ENCODE measurements at regions not wholly inside any gene's neighbourhood (a gene's known extent, or its start where the extent isn't known, plus 50 kb on each side); places are given as distances from the start of the nearest gene placed in this dataset.

- ATAC-seq (ENCODE audit: low read depth) = no peak
- Mint-ChIP-seq H3K36me3 (peaks cover 6% of the 10 kb centered on the region), H3K9me3 (no peaks in the 10 kb centered on the region), H3K27me3 (no peaks in the 10 kb centered on the region), H3K4me3 (no peak overlapping the region), H3K4me1 (peaks cover 11% of the 10 kb centered on the region), H3K27ac (no peak overlapping the region)
- POLR2A ChIA-PET = no interaction called here
- DNase-seq = no peak
Measured at GRCh38 chr12:89166525-89166934, 185.8 kb downstream of the DUSP6 start.

- ATAC-seq (ENCODE audit: low read depth) (no peak), DNase-seq (no peak)
- Mint-ChIP-seq H3K4me3 (no peak overlapping the region), H3K4me1 (peaks cover 11% of the 10 kb centered on the region), H3K27me3 (no peaks in the 10 kb centered on the region), H3K27ac (no peak overlapping the region), H3K36me3 (peaks cover 4% of the 10 kb centered on the region), H3K9me3 (no peaks in the 10 kb centered on the region)
- POLR2A ChIA-PET = no interaction called here
Measured at GRCh38 chr12:89166121-89166520, 186.2 kb downstream of the DUSP6 start.

DNA sequence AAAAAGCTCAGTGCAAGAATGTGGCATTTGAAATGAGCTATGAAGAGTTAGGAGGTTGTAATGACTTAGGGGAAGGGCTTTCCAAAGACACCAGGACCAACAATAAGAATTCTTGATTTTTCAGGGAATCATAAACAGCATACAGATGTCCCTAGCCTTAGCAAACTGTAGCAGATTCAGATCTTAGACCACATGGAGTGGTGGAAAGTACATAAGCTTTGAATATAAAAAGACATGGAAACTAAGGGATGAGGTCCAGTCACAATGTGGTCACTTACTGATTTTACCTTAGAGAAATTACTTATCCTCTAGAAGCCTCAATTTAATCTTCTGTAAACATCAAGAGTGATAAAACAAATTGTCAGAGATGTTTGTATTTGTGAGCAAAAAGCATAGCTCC, 186.6 kb downstream of the DUSP6 start:
- Mint-ChIP-seq H3K4me3 (no peak overlapping the region), H3K36me3 (peaks cover 4% of the 10 kb centered on the region), H3K4me1 (peaks cover 11% of the 10 kb centered on the region), H3K27me3 (no peaks in the 10 kb centered on the region), H3K9me3 (no peaks in the 10 kb centered on the region), H3K27ac (no peak overlapping the region)
- DNase-seq = no peak
- no peak for ATAC-seq (ENCODE audit: low read depth)
- POLR2A ChIA-PET = no interaction called here

DNA sequence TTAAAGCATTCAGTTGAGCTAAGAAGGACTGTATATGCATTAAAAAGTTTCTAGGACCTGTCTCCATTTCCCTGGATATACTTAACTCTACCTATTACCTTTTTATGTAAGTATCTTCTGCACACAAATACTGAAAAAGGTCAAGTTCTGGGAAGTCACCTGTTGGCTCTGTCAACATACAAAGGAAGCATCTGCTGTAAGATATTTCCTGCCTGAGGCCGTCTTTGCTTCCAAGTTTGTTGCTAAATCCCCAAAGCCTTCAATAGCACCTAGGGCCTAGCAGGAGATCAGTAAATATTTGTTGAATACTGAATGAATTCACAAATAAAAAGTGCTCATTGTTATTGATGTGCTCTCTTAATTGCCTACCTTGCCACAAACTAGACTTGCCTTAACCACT, 188.4 kb downstream of the DUSP6 start:
- DNase-seq (no peak), ATAC-seq (ENCODE audit: low read depth) (no peak)
- no peak overlapping the region for H3K27ac Mint-ChIP-seq
- no peaks in the 10 kb centered on the region for H3K9me3 Mint-ChIP-seq
- peaks cover 4% of the 10 kb centered on the region for H3K36me3 Mint-ChIP-seq
- no peaks in the 10 kb centered on the region for H3K27me3 Mint-ChIP-seq
- H3K4me1 Mint-ChIP-seq = peaks cover 11% of the 10 kb centered on the region
- H3K4me3 Mint-ChIP-seq = no peak overlapping the region
- POLR2A ChIA-PET = interaction anchor here (0.9 kb wide), 1 partner anchor 58 kb away, joined by 3 read pairs; no protein-coding TSS in a partner anchor

- no peak overlapping the region for H3K27ac Mint-ChIP-seq
- no peak overlapping the region for H3K4me3 Mint-ChIP-seq
- no peaks in the 10 kb centered on the region for H3K27me3 Mint-ChIP-seq
- peaks cover under 1% of the 10 kb centered on the region for H3K36me3 Mint-ChIP-seq
- ATAC-seq (ENCODE audit: low read depth) = peak; percentile 82
- POLR2A ChIA-PET = interaction anchor here (0.6 kb wide), 1 partner anchor 189 kb away, joined by 3 read pairs; no protein-coding TSS in a partner anchor
- H3K9me3 Mint-ChIP-seq = no peaks in the 10 kb centered on the region
- H3K4me1 Mint-ChIP-seq = peaks cover 10% of the 10 kb centered on the region
- no peak for DNase-seq
Measured at GRCh38 chr12:89162589-89163261, 189.6 kb downstream of the DUSP6 start.

DNA sequence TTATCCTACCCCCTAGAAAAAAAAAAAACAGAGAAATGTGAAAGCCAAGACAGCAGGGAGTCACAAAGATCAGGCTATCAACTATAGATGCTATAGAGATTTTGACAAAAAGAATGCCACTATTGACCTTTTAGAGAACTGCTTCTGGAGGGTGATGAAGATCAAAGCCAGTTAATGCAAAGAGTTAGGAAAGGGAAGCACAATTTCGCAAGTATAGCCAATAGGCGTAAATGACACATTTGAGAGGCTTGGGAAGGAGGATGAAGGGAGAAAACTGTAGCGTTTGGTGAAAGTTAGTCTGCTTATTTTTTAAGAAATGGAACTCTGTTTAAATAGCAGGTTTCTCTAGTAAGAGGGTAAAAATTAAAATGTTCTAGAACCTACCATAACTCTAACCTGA, 190.7 kb downstream of the DUSP6 start:
- no peaks in the 10 kb centered on the region for H3K27me3 Mint-ChIP-seq
- peaks cover 19% of the 10 kb centered on the region for H3K4me1 Mint-ChIP-seq
- H3K4me3 Mint-ChIP-seq = no peak overlapping the region
- DNase-seq = no peak
- no peak overlapping the region for H3K27ac Mint-ChIP-seq
- ATAC-seq (ENCODE audit: low read depth) = no peak
- H3K9me3 Mint-ChIP-seq = no peaks in the 10 kb centered on the region
- POLR2A ChIA-PET = no interaction called here
- peaks cover 7% of the 10 kb centered on the region for H3K36me3 Mint-ChIP-seq

GRCh38 chr12:89160716-89161123, 191.6 kb downstream of the DUSP6 start:
- POLR2A ChIA-PET = no interaction called here
- H3K27me3 Mint-ChIP-seq = no peaks in the 10 kb centered on the region
- DNase-seq (no peak), ATAC-seq (ENCODE audit: low read depth) (no peak)
- peaks cover 8% of the 10 kb centered on the region for H3K36me3 Mint-ChIP-seq
- H3K4me3 Mint-ChIP-seq = no peak overlapping the region
- peaks cover 23% of the 10 kb centered on the region for H3K4me1 Mint-ChIP-seq
- H3K27ac Mint-ChIP-seq = no peak overlapping the region
- no peaks in the 10 kb centered on the region for H3K9me3 Mint-ChIP-seq

DNA sequence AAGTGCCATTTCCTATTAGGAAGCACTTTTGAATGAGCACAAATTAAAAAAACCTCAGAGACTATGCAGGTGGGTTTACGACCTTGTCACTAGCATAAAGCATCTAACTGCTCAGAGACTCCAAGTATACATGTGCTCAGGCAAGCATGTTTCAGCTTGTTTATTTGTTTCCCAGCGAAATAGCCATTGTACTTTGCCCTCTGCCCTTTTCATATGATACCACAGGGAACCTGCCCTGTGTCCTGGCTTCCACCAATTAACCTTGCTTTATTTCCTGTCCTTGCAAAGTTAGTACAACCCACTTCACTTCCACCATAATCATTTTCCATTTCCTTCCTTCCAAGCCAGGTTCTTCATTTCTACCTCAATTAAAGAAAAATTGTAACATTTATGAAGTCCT, 194.9 kb downstream of the DUSP6 start:
- DNase-seq = no peak
- Mint-ChIP-seq H3K27me3 (no peaks in the 10 kb centered on the region), H3K4me3 (no peak overlapping the region), H3K27ac (no peak overlapping the region), H3K9me3 (peaks cover 4% of the 10 kb centered on the region), H3K36me3 (peaks cover 18% of the 10 kb centered on the region), H3K4me1 (peaks cover 22% of the 10 kb centered on the region)
- POLR2A ChIA-PET = interaction anchor here (1.8 kb wide), 1 partner anchor 195 kb away, joined by 6 read pairs; the partner anchor contains the start of gene DUSP6
- no peak for ATAC-seq (ENCODE audit: low read depth)

- DNase-seq (no peak), ATAC-seq (ENCODE audit: low read depth) (no peak)
- Mint-ChIP-seq H3K27ac (peak overlapping the region; percentile 4), H3K9me3 (peaks cover 4% of the 10 kb centered on the region), H3K4me3 (peak overlapping the region; percentile 11), H3K27me3 (no peaks in the 10 kb centered on the region), H3K36me3 (peaks cover 18% of the 10 kb centered on the region), H3K4me1 (peaks cover 22% of the 10 kb centered on the region)
- POLR2A ChIA-PET = interaction anchor here (1.8 kb wide), 1 partner anchor 195 kb away, joined by 6 read pairs; the partner anchor contains the start of gene DUSP6
Measured at GRCh38 chr12:89156862-89157262, 195.4 kb downstream of the DUSP6 start.

DNA sequence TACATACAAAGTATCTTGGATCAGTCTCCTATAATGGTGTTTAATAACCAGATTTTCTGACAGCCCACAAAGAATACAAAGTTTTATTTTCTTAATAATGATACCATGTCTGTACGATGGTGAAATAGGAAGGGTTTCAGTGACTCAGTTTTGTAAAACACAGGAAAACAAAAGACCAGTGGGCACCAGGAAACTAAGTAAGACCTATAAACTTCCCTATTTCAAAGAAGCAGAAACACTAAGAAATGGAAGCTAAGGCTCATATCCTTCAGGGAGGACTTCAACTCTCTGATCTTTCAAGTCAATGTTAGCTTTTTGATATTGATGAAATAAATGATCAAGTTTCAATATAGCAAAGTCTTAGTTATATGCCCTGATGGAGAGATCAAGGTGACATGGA, 196.0 kb downstream of the DUSP6 start:
- ATAC-seq (ENCODE audit: low read depth) = no peak
- H3K4me1 Mint-ChIP-seq = peaks cover 22% of the 10 kb centered on the region
- DNase-seq = no peak
- H3K27me3 Mint-ChIP-seq = no peaks in the 10 kb centered on the region
- POLR2A ChIA-PET = interaction anchor here (1.8 kb wide), 1 partner anchor 196 kb away, joined by 6 read pairs; the partner anchor contains the start of gene DUSP6
- H3K36me3 Mint-ChIP-seq = peaks cover 18% of the 10 kb centered on the region
- H3K4me3 Mint-ChIP-seq = no peak overlapping the region
- H3K27ac Mint-ChIP-seq = peak overlapping the region; percentile 4
- H3K9me3 Mint-ChIP-seq = peaks cover 4% of the 10 kb centered on the region

DNA sequence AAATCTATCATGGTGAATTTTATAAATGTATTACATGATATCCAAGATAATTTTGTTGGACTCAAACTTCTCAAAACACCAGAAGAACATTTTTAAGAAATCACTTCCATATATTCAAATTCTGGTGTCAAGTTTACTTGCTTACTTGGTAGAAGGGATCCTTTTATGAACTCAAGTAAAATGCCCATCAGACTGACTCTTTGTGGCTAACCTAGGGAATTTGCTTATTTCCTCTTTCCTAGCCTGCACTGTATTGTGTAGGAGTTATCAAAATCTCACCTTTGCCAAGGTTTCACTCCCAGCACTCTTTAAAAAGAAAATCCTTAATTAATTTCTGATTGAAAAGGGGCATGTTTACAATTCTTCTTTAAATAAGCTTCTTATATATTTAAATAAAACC, 196.5 kb downstream of the DUSP6 start:
- Mint-ChIP-seq H3K9me3 (peaks cover 8% of the 10 kb centered on the region), H3K27ac (peak overlapping the region; percentile 32), H3K4me1 (peaks cover 22% of the 10 kb centered on the region), H3K27me3 (no peaks in the 10 kb centered on the region), H3K4me3 (no peak overlapping the region), H3K36me3 (peaks cover 22% of the 10 kb centered on the region)
- ATAC-seq (ENCODE audit: low read depth) (no peak), DNase-seq (no peak)
- POLR2A ChIA-PET = interaction anchor here (1.8 kb wide), 1 partner anchor 196 kb away, joined by 6 read pairs; the partner anchor contains the start of gene DUSP6

- H3K36me3 Mint-ChIP-seq = peaks cover 26% of the 10 kb centered on the region
- peaks cover 8% of the 10 kb centered on the region for H3K9me3 Mint-ChIP-seq
- POLR2A ChIA-PET = no interaction called here
- H3K27me3 Mint-ChIP-seq = no peaks in the 10 kb centered on the region
- DNase-seq (no peak), ATAC-seq (ENCODE audit: low read depth) (no peak)
- H3K4me1 Mint-ChIP-seq = peaks cover 22% of the 10 kb centered on the region
- no peak overlapping the region for H3K4me3 Mint-ChIP-seq
- H3K27ac Mint-ChIP-seq = no peak overlapping the region
Measured at GRCh38 chr12:89154743-89155499, 197.4 kb downstream of the DUSP6 start.

DNA sequence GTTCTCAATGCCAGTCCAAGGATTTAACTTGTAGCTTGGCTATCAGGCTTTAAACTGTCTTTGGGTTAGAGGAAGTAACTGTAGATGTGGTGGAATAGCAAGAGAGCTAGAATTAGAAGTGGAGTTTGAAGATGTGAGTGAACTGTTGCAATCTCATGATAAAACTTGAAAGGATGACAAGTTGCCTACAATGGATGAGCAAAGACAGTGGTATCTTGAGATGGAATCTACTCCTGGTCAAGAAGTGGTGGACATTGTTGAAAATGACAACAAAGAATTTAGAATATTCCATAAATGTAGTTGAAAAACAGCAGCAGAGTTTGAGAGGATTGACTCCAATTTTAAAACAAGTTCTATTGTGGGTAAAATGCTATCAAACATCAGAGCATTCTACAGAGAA, 199.0 kb downstream of the DUSP6 start:
- H3K4me1 Mint-ChIP-seq = peaks cover 22% of the 10 kb centered on the region
- H3K9me3 Mint-ChIP-seq = peaks cover 8% of the 10 kb centered on the region
- peaks cover 28% of the 10 kb centered on the region for H3K36me3 Mint-ChIP-seq
- no peak overlapping the region for H3K4me3 Mint-ChIP-seq
- H3K27me3 Mint-ChIP-seq = no peaks in the 10 kb centered on the region
- no peak for DNase-seq
- ATAC-seq (ENCODE audit: low read depth) = no peak
- POLR2A ChIA-PET = no interaction called here
- H3K27ac Mint-ChIP-seq = no peak overlapping the region

- H3K27me3 Mint-ChIP-seq = peaks cover 3% of the 10 kb centered on the region
- no peak overlapping the region for H3K27ac Mint-ChIP-seq
- H3K4me3 Mint-ChIP-seq = no peak overlapping the region
- no peak for DNase-seq
- H3K9me3 Mint-ChIP-seq = peaks cover 13% of the 10 kb centered on the region
- ATAC-seq (ENCODE audit: low read depth) = no peak
- POLR2A ChIA-PET = interaction anchor here (0.6 to 0.9 kb wide), 2 partner anchors 200 to 359 kb away, joined by 3 to 4 read pairs; no protein-coding TSS in a partner anchor
- peaks cover 10% of the 10 kb centered on the region for H3K4me1 Mint-ChIP-seq
- H3K36me3 Mint-ChIP-seq = peaks cover 29% of the 10 kb centered on the region
Measured at GRCh38 chr12:89151536-89151935, 200.8 kb downstream of the DUSP6 start.

Measured in activated naive CD8-positive, alpha-beta T cell treated with anti-CD3 and anti-CD28 coated beads, Interleukin-2, amount 10 ng/mL, durations not matched to agents 7 days and 5 days (primary cell).